Osteoblast (primary cell): ENCODE measurements at regions not wholly inside any gene's neighbourhood (a gene's known extent, or its start where the extent isn't known, plus 50 kb on each side); places are given as distances from the start of the nearest gene placed in this dataset.

ENCODE experiments used
- DNase-seq: peaks from one replicate; pipeline ENCODE4 v3.0.0; 2011; ENCODE audit warnings: low spot score, mixed read lengths; ENCODE audit not compliant: insufficient read length; ENCODE audit errors: missing footprints
- H2AFZ ChIP-seq: 2 replicates; pipeline ENCODE4 v1.6.0; 2011; ENCODE audit warnings: mild to moderate bottlenecking, low read length
- H3K27ac ChIP-seq: 2 replicates; pipeline ENCODE4 v1.5.1; 2011; ENCODE audit warnings: mild to moderate bottlenecking, low read depth, low read length, moderate library complexity
- H3K27me3 ChIP-seq: 2 replicates; pipeline ENCODE4 v1.6.0; 2012; ENCODE audit warnings: mild to moderate bottlenecking, control low read depth, inconsistent platforms, low read length, moderate library complexity; ENCODE audit not compliant: insufficient read depth
- H3K36me3 ChIP-seq: 2 replicates; pipeline ENCODE4 v1.5.1; 2011; ENCODE audit warnings: mild to moderate bottlenecking, low read length, control low read depth, moderate library complexity; ENCODE audit not compliant: insufficient read depth
- H3K4me1 ChIP-seq: 2 replicates; pipeline ENCODE4 v1.5.1; 2011; ENCODE audit warnings: mild to moderate bottlenecking, low read length, control low read depth, moderate library complexity; ENCODE audit not compliant: insufficient read depth
- H3K4me2 ChIP-seq: 2 replicates; pipeline ENCODE4 v1.6.0; 2011; ENCODE audit warnings: mild to moderate bottlenecking, low read length; ENCODE audit not compliant: insufficient read depth
- H3K4me3 ChIP-seq: fragments of 200-600 bp; sonication (generic); 3 replicates; pipeline ENCODE4 v1.5.1; 2012; ENCODE audit warnings: mild to moderate bottlenecking, low read length, inconsistent platforms; ENCODE audit not compliant: insufficient read depth
- H3K79me2 ChIP-seq: 2 replicates; pipeline ENCODE4 v1.6.0; 2012; ENCODE audit warnings: mild to moderate bottlenecking, low read length, control low read depth, inconsistent platforms; ENCODE audit not compliant: insufficient read depth
- H3K9me3 ChIP-seq: 2 replicates; pipeline ENCODE4 v1.5.1; 2011; ENCODE audit warnings: low read depth, low read length, control low read depth
- H4K20me1 ChIP-seq: 2 replicates; pipeline ENCODE4 v1.6.0; 2012; ENCODE audit warnings: mild to moderate bottlenecking, low read length, control low read depth; ENCODE audit not compliant: insufficient read depth
- TF ChIP-seq, protein P1 (sequence below): IDR thresholded peaks from 2 replicates; pipeline ENCODE4 v1.5.1; 2011; ENCODE audit warnings: mild to moderate bottlenecking, low read depth, low read length, moderate library complexity; ENCODE audit errors: extremely low read depth

DNA sequence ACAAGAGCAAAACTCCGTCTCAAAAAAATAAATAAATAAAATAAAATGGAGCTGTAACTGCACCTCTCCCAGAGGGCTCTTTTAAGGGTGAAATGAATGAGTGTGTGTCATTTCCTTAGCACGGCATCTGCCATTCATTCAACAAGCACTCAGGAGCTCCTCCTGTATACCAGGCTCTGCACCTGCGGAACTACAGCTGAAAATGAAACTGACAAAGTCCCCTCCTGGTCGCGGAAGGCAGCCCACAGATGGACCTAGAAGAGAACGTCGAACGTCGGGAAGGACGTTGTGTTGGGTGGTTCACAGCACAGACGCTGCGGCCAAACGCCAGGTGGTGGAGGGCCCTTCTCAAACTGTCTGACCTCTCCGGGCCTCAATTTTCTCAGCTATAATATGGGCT, 256.4 kb downstream of the TFAP2C start:
- Histone ChIP-seq H3K79me2 (no peaks in the 10 kb centered on the region), H3K27me3 (no peaks in the 10 kb centered on the region), H3K4me1 (no peaks in the 10 kb centered on the region), H3K27ac (no peak overlapping the region), H3K9me3 (no peaks in the 10 kb centered on the region), H3K4me3 (no peak overlapping the region), H2AFZ (no peak overlapping the region), H4K20me1 (no peaks in the 10 kb centered on the region), H3K4me2 (no peak overlapping the region), H3K36me3 (no peaks in the 10 kb centered on the region)
- TF ChIP-seq, protein P1, sequence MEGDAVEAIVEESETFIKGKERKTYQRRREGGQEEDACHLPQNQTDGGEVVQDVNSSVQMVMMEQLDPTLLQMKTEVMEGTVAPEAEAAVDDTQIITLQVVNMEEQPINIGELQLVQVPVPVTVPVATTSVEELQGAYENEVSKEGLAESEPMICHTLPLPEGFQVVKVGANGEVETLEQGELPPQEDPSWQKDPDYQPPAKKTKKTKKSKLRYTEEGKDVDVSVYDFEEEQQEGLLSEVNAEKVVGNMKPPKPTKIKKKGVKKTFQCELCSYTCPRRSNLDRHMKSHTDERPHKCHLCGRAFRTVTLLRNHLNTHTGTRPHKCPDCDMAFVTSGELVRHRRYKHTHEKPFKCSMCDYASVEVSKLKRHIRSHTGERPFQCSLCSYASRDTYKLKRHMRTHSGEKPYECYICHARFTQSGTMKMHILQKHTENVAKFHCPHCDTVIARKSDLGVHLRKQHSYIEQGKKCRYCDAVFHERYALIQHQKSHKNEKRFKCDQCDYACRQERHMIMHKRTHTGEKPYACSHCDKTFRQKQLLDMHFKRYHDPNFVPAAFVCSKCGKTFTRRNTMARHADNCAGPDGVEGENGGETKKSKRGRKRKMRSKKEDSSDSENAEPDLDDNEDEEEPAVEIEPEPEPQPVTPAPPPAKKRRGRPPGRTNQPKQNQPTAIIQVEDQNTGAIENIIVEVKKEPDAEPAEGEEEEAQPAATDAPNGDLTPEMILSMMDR, result no peak
- DNase-seq, result no peak

DNA sequence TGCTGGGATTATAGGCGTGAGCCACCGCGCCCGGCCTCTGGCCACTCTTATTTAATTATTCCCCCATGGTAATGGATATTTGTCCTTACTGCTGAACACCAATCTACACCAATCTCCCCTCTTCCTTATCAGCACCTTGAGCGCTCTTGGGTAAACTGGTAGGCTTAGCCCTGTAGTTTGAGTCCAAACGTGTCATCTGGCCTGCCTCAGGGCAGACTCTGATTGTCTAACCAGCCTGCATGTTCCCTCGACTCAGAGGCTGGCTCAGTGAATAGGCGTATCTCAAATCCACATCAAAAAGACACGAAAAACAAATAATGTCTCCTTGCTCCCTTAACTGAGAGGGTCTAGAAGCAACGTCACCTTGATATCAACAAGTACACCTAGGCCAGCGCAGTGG, 260.9 kb downstream of the TFAP2C start:
- no peak overlapping the region for H2AFZ ChIP-seq
- no peaks in the 10 kb centered on the region for H3K79me2 ChIP-seq
- H3K4me2 ChIP-seq, result no peak overlapping the region
- TF ChIP-seq, protein P1, result no peak
- no peaks in the 10 kb centered on the region for H3K27me3 ChIP-seq
- H3K27ac ChIP-seq, result no peak overlapping the region
- no peaks in the 10 kb centered on the region for H3K36me3 ChIP-seq
- no peaks in the 10 kb centered on the region for H3K4me1 ChIP-seq
- H3K9me3 ChIP-seq, result no peaks in the 10 kb centered on the region
- DNase-seq, result no peak
- H3K4me3 ChIP-seq, result no peak overlapping the region
- H4K20me1 ChIP-seq, result no peaks in the 10 kb centered on the region

DNA sequence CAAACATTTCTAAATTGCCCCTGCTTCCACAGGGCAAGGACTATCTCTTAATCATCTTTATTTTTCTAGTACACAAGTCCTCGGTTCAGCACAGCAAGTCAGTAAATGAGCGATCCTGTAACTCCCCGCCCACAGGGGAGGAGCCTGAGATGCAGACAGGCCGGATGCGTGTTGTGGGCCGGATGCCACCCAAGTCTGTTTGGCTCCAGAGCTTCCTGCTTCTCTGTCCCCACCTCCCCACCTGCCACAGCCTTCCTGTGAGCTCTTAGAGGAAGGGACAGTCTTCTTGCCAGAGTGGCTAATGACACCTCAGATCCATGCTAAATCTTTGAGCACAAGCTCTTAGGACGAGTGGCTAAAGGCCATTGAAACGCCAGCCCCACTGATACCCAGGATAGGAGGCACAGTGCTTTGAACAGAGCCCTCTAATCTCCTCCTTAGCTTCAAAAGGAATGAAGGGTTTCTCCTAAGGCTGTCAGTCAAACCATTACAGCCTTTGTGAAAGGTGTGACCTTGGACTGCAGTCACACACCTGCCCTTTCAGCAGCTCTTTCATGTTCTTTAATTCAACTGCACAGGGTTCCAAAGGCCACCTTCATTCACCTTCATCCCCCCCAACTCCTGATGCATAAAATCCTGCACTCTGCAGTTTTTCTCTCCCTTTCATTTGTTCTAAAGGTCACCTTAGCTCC, 264.3 kb downstream of the TFAP2C start:
- no peak overlapping the region for H3K27ac ChIP-seq
- H3K4me1 ChIP-seq, result no peaks in the 10 kb centered on the region
- no peak for DNase-seq
- H3K9me3 ChIP-seq, result no peaks in the 10 kb centered on the region
- no peaks in the 10 kb centered on the region for H3K36me3 ChIP-seq
- H4K20me1 ChIP-seq, result no peaks in the 10 kb centered on the region
- no peak overlapping the region for H3K4me3 ChIP-seq
- TF ChIP-seq, protein P1, result no peak
- H3K79me2 ChIP-seq, result no peaks in the 10 kb centered on the region
- H3K4me2 ChIP-seq, result no peak overlapping the region
- no peak overlapping the region for H2AFZ ChIP-seq
- H3K27me3 ChIP-seq, result no peaks in the 10 kb centered on the region

DNA sequence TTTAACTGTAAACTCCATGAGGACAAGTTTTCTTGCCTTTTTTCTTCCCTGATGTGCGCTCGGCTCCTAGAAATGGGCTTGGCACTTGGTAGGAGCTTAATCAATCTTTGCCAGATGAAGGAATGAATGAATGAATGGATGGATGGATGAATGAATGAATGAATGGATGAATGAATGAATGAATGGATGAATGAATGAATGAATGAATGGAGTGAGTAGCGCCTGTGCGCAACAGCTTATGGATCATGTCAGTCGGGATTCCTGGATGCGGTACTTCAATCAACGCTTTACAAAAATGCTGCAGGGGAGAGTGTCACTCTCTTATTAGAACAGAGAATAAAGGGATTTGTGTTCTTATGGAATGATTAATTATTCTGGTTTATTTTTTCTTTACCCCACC, 267.3 kb downstream of the TFAP2C start:
- Histone ChIP-seq H4K20me1 (no peaks in the 10 kb centered on the region), H3K4me2 (no peak overlapping the region), H2AFZ (no peak overlapping the region), H3K36me3 (no peaks in the 10 kb centered on the region), H3K27ac (no peak overlapping the region), H3K27me3 (no peaks in the 10 kb centered on the region), H3K9me3 (no peaks in the 10 kb centered on the region), H3K4me3 (no peak overlapping the region), H3K4me1 (no peaks in the 10 kb centered on the region), H3K79me2 (no peaks in the 10 kb centered on the region)
- TF ChIP-seq, protein P1, result no peak
- no peak for DNase-seq
